ENCODE measurements at regions not wholly inside any gene's neighbourhood (a gene's known extent, or its start where the extent isn't known, plus 50 kb on each side); places are given as distances from the start of the nearest gene placed in this dataset.
A peak's percentile ranks its signal among the peaks of the same experiment; 100 is the strongest.

DNA sequence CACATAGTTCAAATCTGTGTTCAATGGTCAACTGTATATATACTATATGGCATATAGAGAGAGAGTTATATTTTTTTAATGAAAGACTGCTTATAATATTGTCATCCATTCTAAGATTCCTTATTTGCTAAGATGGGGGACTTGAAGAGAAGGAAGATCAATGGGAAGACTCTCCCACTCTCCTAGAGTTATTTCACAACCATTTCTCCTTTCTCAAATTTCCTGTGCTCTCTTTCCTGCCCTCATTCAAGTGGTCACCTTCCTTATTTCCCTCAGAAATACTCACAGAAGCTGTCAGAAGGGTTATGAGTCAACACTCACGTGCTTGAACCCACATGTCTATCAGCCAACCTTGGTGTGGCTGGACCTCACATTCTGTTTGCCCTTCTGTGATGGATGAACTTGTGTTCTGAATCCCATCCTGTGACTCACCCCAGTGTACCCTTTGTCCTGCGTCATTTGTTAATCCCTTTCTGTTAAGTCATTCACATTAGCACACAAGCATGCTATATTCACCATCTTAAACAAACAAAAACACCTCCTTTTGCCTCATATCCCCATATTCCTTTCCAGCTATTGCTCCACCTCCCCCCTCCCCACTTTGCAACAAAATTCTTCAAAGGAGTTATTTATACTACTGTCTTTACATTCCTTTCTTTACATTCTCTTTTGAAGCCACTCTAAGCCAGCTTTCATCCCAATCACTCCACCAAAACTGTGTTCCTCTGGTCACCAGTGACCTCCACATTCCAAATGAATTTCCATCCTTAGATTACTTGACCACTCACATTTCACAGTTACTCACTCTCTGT is 279.3 kb upstream of the TCF21 start:
- TF ChIP-seq, protein P1, sequence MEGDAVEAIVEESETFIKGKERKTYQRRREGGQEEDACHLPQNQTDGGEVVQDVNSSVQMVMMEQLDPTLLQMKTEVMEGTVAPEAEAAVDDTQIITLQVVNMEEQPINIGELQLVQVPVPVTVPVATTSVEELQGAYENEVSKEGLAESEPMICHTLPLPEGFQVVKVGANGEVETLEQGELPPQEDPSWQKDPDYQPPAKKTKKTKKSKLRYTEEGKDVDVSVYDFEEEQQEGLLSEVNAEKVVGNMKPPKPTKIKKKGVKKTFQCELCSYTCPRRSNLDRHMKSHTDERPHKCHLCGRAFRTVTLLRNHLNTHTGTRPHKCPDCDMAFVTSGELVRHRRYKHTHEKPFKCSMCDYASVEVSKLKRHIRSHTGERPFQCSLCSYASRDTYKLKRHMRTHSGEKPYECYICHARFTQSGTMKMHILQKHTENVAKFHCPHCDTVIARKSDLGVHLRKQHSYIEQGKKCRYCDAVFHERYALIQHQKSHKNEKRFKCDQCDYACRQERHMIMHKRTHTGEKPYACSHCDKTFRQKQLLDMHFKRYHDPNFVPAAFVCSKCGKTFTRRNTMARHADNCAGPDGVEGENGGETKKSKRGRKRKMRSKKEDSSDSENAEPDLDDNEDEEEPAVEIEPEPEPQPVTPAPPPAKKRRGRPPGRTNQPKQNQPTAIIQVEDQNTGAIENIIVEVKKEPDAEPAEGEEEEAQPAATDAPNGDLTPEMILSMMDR (CRISPR knock-in tag; IDR thresholded peaks at IDR 0.05) = no peak
- TF ChIP-seq CHD2 (IDR thresholded peaks at IDR 0.05; ENCODE audit: low read depth, low read length) (no peak), FOXK1 (CRISPR knock-in tag; IDR thresholded peaks at IDR 0.05; ENCODE audit: borderline replicate concordance, low read depth) (no peak), EP300 (IDR thresholded peaks at IDR 0.05; ENCODE audit: low read depth in 2 of 2, low read length in 2 of 2) (no peak), EP300 (CRISPR knock-in tag; IDR thresholded peaks at IDR 0.05; ENCODE audit: borderline replicate concordance) (peak; percentile 62; the same call in 1 of the 2 replicates), RFX5 (IDR thresholded peaks at IDR 0.05; ENCODE audit: low read depth, low read length) (no peak), RFXANK (CRISPR knock-in tag; IDR thresholded peaks at IDR 0.05) (no peak), HOXA7 (CRISPR knock-in tag; IDR thresholded peaks at IDR 0.05) (no peak), TBP (CRISPR knock-in tag; IDR thresholded peaks at IDR 0.05) (no peak), RAD21 (CRISPR knock-in tag; IDR thresholded peaks at IDR 0.05) (no peak)
- TF ChIP-seq, protein P2, sequence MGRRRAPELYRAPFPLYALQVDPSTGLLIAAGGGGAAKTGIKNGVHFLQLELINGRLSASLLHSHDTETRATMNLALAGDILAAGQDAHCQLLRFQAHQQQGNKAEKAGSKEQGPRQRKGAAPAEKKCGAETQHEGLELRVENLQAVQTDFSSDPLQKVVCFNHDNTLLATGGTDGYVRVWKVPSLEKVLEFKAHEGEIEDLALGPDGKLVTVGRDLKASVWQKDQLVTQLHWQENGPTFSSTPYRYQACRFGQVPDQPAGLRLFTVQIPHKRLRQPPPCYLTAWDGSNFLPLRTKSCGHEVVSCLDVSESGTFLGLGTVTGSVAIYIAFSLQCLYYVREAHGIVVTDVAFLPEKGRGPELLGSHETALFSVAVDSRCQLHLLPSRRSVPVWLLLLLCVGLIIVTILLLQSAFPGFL (CRISPR knock-in tag; IDR thresholded peaks at IDR 0.05) = no peak
- TF ChIP-seq, protein P3, sequence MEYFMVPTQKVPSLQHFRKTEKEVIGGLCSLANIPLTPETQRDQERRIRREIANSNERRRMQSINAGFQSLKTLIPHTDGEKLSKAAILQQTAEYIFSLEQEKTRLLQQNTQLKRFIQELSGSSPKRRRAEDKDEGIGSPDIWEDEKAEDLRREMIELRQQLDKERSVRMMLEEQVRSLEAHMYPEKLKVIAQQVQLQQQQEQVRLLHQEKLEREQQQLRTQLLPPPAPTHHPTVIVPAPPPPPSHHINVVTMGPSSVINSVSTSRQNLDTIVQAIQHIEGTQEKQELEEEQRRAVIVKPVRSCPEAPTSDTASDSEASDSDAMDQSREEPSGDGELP (IDR thresholded peaks at IDR 0.05; ENCODE audit: borderline replicate concordance, low read depth) = no peak
